ENCODE measurements at regions not wholly inside any gene's neighbourhood (a gene's known extent, or its start where the extent isn't known, plus 50 kb on each side); places are given as distances from the start of the nearest gene placed in this dataset.

DNA sequence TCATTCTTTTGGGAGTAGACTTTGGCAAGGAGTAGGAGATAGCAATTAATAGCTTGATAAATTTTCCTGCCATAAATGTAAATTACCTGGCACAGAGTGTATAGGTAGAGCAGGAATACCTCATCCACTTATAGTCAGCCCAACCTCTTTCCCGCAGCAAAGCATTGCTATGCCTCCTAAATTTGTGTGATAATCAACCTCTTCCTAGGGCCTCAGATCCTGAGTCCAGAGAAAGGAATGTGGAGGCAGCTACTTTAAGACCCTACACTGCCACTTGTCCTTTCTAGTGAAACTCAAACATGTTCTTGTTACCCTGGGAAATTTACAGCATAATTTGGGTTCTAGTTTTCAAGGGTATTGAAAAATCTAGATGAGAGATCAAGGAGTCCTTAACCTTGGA, 919.0 kb downstream of the RAPGEF2 start:
- Histone ChIP-seq H3K79me2 (ENCODE audit: low read length) (no peaks in the 10 kb centered on the region), H3K9ac (ENCODE audit: low read length) (no peak overlapping the region), H3K36me3 (replicated peaks; ENCODE audit: insufficient read depth, low read length) (no peaks in the 10 kb centered on the region), H2AFZ (ENCODE audit: low read length) (no peak overlapping the region), H3K4me3 (ENCODE audit: low read length) (no peak overlapping the region), H3F3A (ENCODE audit: insufficient read depth, low read length) (no peaks in the 10 kb centered on the region), H3K4me2 (ENCODE audit: low read depth, low read length) (no peak overlapping the region), H4K20me1 (ENCODE audit: insufficient read depth, low read length) (no peaks in the 10 kb centered on the region), H3K9me2 (replicated peaks; ENCODE audit: insufficient read depth, low read length) (no peaks in the 10 kb centered on the region), H3K9me3 (replicated peaks; ENCODE audit: insufficient read depth, low read length) (no peaks in the 10 kb centered on the region), H3K4me1 (ENCODE audit: low read length) (no peaks in the 10 kb centered on the region), H3K27me3 (replicated peaks; ENCODE audit: insufficient read depth, low read length) (no peaks in the 10 kb centered on the region), H3K27ac (ENCODE audit: low read length) (no peak overlapping the region)
- TF ChIP-seq EZH2 (optimal IDR thresholded peaks at IDR 0.05; ENCODE audit: low read depth, low read length) = no peak
- TF ChIP-seq, protein P1, sequence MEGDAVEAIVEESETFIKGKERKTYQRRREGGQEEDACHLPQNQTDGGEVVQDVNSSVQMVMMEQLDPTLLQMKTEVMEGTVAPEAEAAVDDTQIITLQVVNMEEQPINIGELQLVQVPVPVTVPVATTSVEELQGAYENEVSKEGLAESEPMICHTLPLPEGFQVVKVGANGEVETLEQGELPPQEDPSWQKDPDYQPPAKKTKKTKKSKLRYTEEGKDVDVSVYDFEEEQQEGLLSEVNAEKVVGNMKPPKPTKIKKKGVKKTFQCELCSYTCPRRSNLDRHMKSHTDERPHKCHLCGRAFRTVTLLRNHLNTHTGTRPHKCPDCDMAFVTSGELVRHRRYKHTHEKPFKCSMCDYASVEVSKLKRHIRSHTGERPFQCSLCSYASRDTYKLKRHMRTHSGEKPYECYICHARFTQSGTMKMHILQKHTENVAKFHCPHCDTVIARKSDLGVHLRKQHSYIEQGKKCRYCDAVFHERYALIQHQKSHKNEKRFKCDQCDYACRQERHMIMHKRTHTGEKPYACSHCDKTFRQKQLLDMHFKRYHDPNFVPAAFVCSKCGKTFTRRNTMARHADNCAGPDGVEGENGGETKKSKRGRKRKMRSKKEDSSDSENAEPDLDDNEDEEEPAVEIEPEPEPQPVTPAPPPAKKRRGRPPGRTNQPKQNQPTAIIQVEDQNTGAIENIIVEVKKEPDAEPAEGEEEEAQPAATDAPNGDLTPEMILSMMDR (IDR thresholded peaks at IDR 0.05; ENCODE audit: low read length) = no peak
- no peak for TF ChIP-seq EZH2phosphoT487 (IDR thresholded peaks at IDR 0.05; ENCODE audit: low read length)
- DNase-seq = no peak

DNA sequence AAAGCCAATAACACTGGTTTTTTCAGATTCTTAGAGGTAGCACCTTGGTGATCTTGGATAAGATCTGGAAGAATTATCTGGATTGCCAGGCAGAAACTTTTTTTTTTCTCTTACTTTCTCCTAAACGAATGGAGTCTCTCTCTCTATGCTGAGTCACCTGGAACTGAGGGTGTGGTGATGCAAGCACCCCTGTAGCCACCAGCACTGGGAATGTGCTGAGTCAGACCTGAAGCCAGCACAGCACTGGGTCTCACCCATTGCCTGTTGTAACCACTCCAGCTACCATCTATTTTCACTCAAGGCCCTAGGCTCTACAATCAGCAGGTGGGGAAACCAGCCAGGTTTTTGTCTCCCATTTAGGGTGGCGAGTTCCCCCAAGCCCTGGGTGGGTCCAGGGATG, 923.8 kb downstream of the RAPGEF2 start:
- Histone ChIP-seq H3F3A (ENCODE audit: insufficient read depth, low read length) (no peaks in the 10 kb centered on the region), H3K4me3 (ENCODE audit: low read length) (no peak overlapping the region), H2AFZ (ENCODE audit: low read length) (no peak overlapping the region), H3K9ac (ENCODE audit: low read length) (no peak overlapping the region), H3K4me1 (ENCODE audit: low read length) (no peaks in the 10 kb centered on the region), H4K20me1 (ENCODE audit: insufficient read depth, low read length) (no peaks in the 10 kb centered on the region), H3K27ac (ENCODE audit: low read length) (no peak overlapping the region), H3K36me3 (replicated peaks; ENCODE audit: insufficient read depth, low read length) (no peaks in the 10 kb centered on the region), H3K27me3 (replicated peaks; ENCODE audit: insufficient read depth, low read length) (no peaks in the 10 kb centered on the region), H3K9me3 (replicated peaks; ENCODE audit: insufficient read depth, low read length) (no peaks in the 10 kb centered on the region), H3K79me2 (ENCODE audit: low read length) (no peaks in the 10 kb centered on the region), H3K9me2 (replicated peaks; ENCODE audit: insufficient read depth, low read length) (no peaks in the 10 kb centered on the region), H3K4me2 (ENCODE audit: low read depth, low read length) (no peak overlapping the region)
- TF ChIP-seq EZH2phosphoT487 (IDR thresholded peaks at IDR 0.05; ENCODE audit: low read length) = no peak
- no peak for TF ChIP-seq EZH2 (optimal IDR thresholded peaks at IDR 0.05; ENCODE audit: low read depth, low read length)
- TF ChIP-seq, protein P1 (IDR thresholded peaks at IDR 0.05; ENCODE audit: low read length) = no peak
- DNase-seq = peak; percentile 43

DNA sequence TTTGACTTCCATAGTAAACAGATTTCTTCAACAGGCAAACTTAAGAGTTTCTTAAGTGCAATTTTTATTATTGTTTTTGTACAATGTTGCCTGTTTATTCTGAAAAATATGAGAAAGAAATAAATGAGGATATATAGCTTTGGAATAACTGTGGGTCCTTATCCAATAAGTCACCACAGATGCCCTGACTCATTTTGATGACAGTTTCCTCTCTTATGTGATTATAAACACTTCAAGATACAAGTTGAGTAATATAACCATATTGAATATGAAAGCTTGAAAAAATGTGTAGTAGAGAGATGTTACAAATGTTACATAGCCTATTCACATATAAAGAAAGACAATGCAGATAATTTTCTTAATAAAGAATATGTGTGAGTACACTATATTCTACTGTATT, 931.6 kb downstream of the RAPGEF2 start:
- H3K27ac ChIP-seq (ENCODE audit: low read length) = no peak overlapping the region
- H4K20me1 ChIP-seq (ENCODE audit: insufficient read depth, low read length) = no peaks in the 10 kb centered on the region
- no peaks in the 10 kb centered on the region for H3K79me2 ChIP-seq (ENCODE audit: low read length)
- no peaks in the 10 kb centered on the region for H3K4me1 ChIP-seq (ENCODE audit: low read length)
- H3K36me3 ChIP-seq (replicated peaks; ENCODE audit: insufficient read depth, low read length) = no peaks in the 10 kb centered on the region
- H3K4me3 ChIP-seq (ENCODE audit: low read length) = no peak overlapping the region
- no peak overlapping the region for H3K4me2 ChIP-seq (ENCODE audit: low read depth, low read length)
- no peaks in the 10 kb centered on the region for H3K9me3 ChIP-seq (replicated peaks; ENCODE audit: insufficient read depth, low read length)
- DNase-seq = no peak
- H2AFZ ChIP-seq (ENCODE audit: low read length) = no peak overlapping the region
- no peaks in the 10 kb centered on the region for H3F3A ChIP-seq (ENCODE audit: insufficient read depth, low read length)
- H3K27me3 ChIP-seq (replicated peaks; ENCODE audit: insufficient read depth, low read length) = no peaks in the 10 kb centered on the region
- no peak overlapping the region for H3K9ac ChIP-seq (ENCODE audit: low read length)
- TF ChIP-seq, protein P1 (IDR thresholded peaks at IDR 0.05; ENCODE audit: low read length) = no peak
- no peak for TF ChIP-seq EZH2phosphoT487 (IDR thresholded peaks at IDR 0.05; ENCODE audit: low read length)
- TF ChIP-seq EZH2 (optimal IDR thresholded peaks at IDR 0.05; ENCODE audit: low read depth, low read length) = no peak
- H3K9me2 ChIP-seq (replicated peaks; ENCODE audit: insufficient read depth, low read length) = no peaks in the 10 kb centered on the region

Data from MM.1S (cell line).